Epithelial cell of proximal tubule (primary cell): ENCODE measurements at regions not wholly inside any gene's neighbourhood (a gene's known extent, or its start where the extent isn't known, plus 50 kb on each side); places are given as distances from the start of the nearest gene placed in this dataset.

Source experiments
- DNase-seq: peaks from one replicate; pipeline ENCODE4 v3.0.0-alpha.2; 2011; ENCODE audit warnings: low read depth
- H3K4me3 ChIP-seq: 2 replicates; pipeline ENCODE4 v1.5.1; 2011; ENCODE audit warnings: low read depth, mild to moderate bottlenecking, low read length
- CTCF ChIP-seq: conservative IDR thresholded peaks from 2 replicates; pipeline ENCODE4 v1.5.1; 2012; ENCODE audit warnings: low read depth, mild to moderate bottlenecking, low read length

GRCh38 chr15:96217983-96218382 lies 112.5 kb upstream of the NR2F2 start:
- no peak for TF ChIP-seq CTCF
- no peak overlapping the region for H3K4me3 ChIP-seq
- no peak for DNase-seq

- TF ChIP-seq CTCF, result no peak
Measured at GRCh38 chr15:96218623-96219455, 111.7 kb upstream of the NR2F2 start.

GRCh38 chr15:96219681-96220080 lies 110.8 kb upstream of the NR2F2 start:
- DNase-seq, result no peak
- no peak for TF ChIP-seq CTCF
- H3K4me3 ChIP-seq, result no peak overlapping the region

More at GRCh38 chr15:96218623-96219455, 111.7 kb upstream of the NR2F2 start:
- no peak overlapping the region for H3K4me3 ChIP-seq
- DNase-seq, result no peak

GRCh38 chr15:96220657-96221056 lies 109.8 kb upstream of the NR2F2 start:
- no peak overlapping the region for H3K4me3 ChIP-seq
- no peak for TF ChIP-seq CTCF
- no peak for DNase-seq

- no peak for TF ChIP-seq CTCF
- no peak for DNase-seq
- H3K4me3 ChIP-seq, result no peak overlapping the region
Measured at GRCh38 chr15:96222981-96223380, 107.5 kb upstream of the NR2F2 start.

GRCh38 chr15:96223939-96224338 lies 106.6 kb upstream of the NR2F2 start:
- no peak overlapping the region for H3K4me3 ChIP-seq
- no peak for TF ChIP-seq CTCF
- no peak for DNase-seq
